ENCODE measurements at regions not wholly inside any gene's neighbourhood (a gene's known extent, or its start where the extent isn't known, plus 50 kb on each side); places are given as distances from the start of the nearest gene placed in this dataset.

GRCh38 chr6:106901062-106901461 lies 73.5 kb downstream of the CD24 start:
- no peak for TF ChIP-seq CTCF (IDR thresholded peaks at IDR 0.05)
- no peak for TF ChIP-seq POLR2A (IDR thresholded peaks at IDR 0.05)
